Thyroid gland (tissue), 4 donors: ENCODE measurements at regions not wholly inside any gene's neighbourhood (a gene's known extent, or its start where the extent isn't known, plus 50 kb on each side); places are given as distances from the start of the nearest gene placed in this dataset.

Experiments used
- DNase-seq, 2 donors: peaks; one replicate each; pipeline ENCODE4 v3.0.0-alpha.2; 2019
- H3K27ac ChIP-seq, 3 donors: fragments of 200-600 bp; sonication (generic); 1 replicate in 2 of 3; 2 replicates in 1 of 3; pipeline ENCODE4 v1.5.1; 2016 to 2019; ENCODE audit warnings: mild to moderate bottlenecking in 1 of 3, moderate library complexity in 1 of 3
- H3K27me3 ChIP-seq: fragments of 200-600 bp; sonication (generic); one replicate; pipeline ENCODE4 v1.5.1; 2019
- H3K36me3 ChIP-seq, 2 donors: fragments of 200-600 bp; sonication (generic); one replicate each; pipeline ENCODE4 v1.5.1; 2016 to 2019
- H3K4me1 ChIP-seq, 2 donors: fragments of 200-600 bp; sonication (generic); one replicate each; pipeline ENCODE4 v1.5.1; 2017 to 2019
- H3K4me3 ChIP-seq, 3 donors: fragments of 200-600 bp; sonication (generic); replicated peaks in 1 of 3; 1 replicate in 2 of 3; 2 replicates in 1 of 3; pipeline ENCODE4 v1.5.1; 2016; ENCODE audit warnings: mild to moderate bottlenecking in 1 of 3
- H3K9me3 ChIP-seq: fragments of 200-600 bp; sonication (generic); one replicate; pipeline ENCODE4 v1.5.1; 2017
- POLR2A ChIP-seq, 2 donors: fragments of 450-650 bp; IDR thresholded peaks; one replicate each; pipeline ENCODE4 v1.6.1; 2017; ENCODE audit warnings: antibody characterized with exemption in 2 of 2, mild to moderate bottlenecking in 2 of 2, moderate library complexity in 1 of 2
- WGBS, 2 donors: methylation state at CpG; one replicate each; pipeline ENCODE4 v1.1.5; 2017; 5-methylcytosine and 5-hydroxymethylcytosine counted together
- intact Hi-C: fragments of 100-400 bp; cut with DNase I; formaldehyde crosslinking; loops from one replicate; pipeline ENCODE4 v1.15.1; 2023
- TF ChIP-seq, protein P1 (sequence below), 6 experiments: fragments of 200-600 bp in 3 of 6; fragments of 450-650 bp in 3 of 6; sonication (generic) in 3 of 6; IDR thresholded peaks; one replicate each; pipeline ENCODE4 v1.5.1; 2016 to 2019; ENCODE audit warnings: antibody characterized with exemption in 6 of 6, mild to moderate bottlenecking in 2 of 6, inconsistent platforms in 1 of 6, moderate library complexity in 1 of 6

DNA sequence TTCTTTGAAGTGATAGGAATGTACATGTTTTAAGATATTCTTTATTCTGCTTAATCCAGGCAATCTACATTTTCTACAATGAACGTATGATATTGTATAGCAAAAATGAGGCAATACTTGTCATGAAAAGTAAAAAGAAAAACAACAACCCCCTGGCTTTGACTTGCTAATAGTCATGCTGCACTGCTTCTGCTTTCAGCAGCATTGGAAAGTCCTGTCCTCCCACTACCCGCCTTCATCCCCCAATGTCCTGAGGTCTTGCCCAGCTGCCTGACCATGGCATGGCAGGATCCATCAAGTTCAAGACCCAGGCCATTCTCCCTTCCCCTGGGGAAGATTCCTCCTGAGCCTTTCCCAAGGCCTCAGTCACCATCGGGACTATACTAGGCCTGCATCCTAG, 156.5 kb downstream of the SH3BGRL2 start:
- H3K4me1 ChIP-seq: no peaks in the 10 kb centered on the region
- no peak overlapping the region for H3K27ac ChIP-seq
- H3K4me3 ChIP-seq: no peak overlapping the region
- TF ChIP-seq, protein P1, sequence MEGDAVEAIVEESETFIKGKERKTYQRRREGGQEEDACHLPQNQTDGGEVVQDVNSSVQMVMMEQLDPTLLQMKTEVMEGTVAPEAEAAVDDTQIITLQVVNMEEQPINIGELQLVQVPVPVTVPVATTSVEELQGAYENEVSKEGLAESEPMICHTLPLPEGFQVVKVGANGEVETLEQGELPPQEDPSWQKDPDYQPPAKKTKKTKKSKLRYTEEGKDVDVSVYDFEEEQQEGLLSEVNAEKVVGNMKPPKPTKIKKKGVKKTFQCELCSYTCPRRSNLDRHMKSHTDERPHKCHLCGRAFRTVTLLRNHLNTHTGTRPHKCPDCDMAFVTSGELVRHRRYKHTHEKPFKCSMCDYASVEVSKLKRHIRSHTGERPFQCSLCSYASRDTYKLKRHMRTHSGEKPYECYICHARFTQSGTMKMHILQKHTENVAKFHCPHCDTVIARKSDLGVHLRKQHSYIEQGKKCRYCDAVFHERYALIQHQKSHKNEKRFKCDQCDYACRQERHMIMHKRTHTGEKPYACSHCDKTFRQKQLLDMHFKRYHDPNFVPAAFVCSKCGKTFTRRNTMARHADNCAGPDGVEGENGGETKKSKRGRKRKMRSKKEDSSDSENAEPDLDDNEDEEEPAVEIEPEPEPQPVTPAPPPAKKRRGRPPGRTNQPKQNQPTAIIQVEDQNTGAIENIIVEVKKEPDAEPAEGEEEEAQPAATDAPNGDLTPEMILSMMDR (IDR thresholded peaks at IDR 0.05): no peak
- TF ChIP-seq POLR2A (IDR thresholded peaks at IDR 0.05): no peak
- no peaks in the 10 kb centered on the region for H3K27me3 ChIP-seq
- WGBS, 2 donors: 91 to 92% methylated on average over 3 of the region's 3 CpGs
- H3K9me3 ChIP-seq: no peaks in the 10 kb centered on the region
- intact Hi-C loops: no loop called here
- no peaks in the 10 kb centered on the region for H3K36me3 ChIP-seq
- DNase-seq: no peak

DNA sequence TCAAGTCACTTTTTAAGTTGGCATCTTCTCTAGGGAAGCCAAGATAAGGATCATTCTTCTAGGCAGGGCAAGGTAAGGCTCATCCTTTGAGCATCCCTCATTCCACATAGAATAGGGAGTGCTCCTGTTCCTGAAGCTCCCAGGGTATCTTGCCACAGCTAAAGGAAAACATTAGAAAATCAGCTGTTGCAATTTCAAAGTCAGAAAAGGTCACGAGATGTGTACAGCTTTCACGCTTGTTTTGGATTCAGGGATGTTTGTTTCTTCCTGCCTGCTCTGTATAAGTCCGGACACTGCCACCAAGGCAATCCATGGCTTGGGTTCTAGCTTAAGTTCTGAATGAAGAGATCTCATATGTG, 153.2 kb downstream of the SH3BGRL2 start:
- 86 to 92% methylated on average over 3 of the region's 3 CpGs for WGBS, 2 donors
- Histone ChIP-seq H3K4me3 (no peak overlapping the region), H3K27me3 (no peaks in the 10 kb centered on the region), H3K36me3 (no peaks in the 10 kb centered on the region), H3K9me3 (no peaks in the 10 kb centered on the region), H3K27ac (no peak overlapping the region), H3K4me1 (no peaks in the 10 kb centered on the region)
- intact Hi-C loops: no loop called here
- DNase-seq: no peak
- TF ChIP-seq POLR2A (IDR thresholded peaks at IDR 0.05): no peak
- TF ChIP-seq, protein P1 (IDR thresholded peaks at IDR 0.05): no peak

DNA sequence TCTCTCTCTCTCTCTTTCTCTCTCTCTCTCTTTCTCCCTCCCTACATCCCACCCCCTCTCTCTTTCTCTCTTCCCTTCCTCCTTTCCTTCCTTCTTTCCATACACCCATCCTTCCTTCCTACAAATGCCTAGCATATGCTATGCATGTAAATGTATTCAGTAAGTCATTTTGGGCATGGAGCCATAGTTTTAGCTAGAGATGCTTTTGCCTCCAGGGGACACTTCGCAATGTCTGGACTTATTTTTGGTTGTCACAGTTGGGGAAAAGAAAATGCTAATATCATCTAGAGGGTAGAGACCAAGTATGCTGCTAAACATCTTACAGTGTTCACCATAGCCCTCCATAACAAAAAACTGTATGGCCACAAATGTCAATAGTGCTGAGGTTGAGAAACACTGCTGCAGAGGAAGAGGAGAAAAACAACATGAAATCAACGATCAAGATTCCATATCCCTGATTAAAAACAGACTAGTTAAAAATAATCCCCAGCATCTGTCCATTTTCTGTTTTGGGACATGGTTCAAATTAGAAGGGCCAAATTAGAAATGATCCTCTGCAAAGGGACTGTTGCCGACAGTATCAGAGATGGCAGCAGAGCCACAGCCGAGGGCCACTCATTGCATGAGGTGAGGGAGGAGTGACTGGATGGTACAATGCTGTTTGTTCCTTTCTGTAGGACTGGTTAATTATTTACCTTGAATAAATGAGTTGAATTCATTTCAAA, 152.7 kb downstream of the SH3BGRL2 start:
- DNase-seq: no peak
- intact Hi-C loops: no loop called here
- no peaks in the 10 kb centered on the region for H3K9me3 ChIP-seq
- H3K4me1 ChIP-seq: no peaks in the 10 kb centered on the region
- no peak overlapping the region for H3K4me3 ChIP-seq
- TF ChIP-seq, protein P1 (IDR thresholded peaks at IDR 0.05): no peak
- no peak for TF ChIP-seq POLR2A (IDR thresholded peaks at IDR 0.05)
- H3K36me3 ChIP-seq: no peaks in the 10 kb centered on the region
- H3K27me3 ChIP-seq: no peaks in the 10 kb centered on the region
- no peak overlapping the region for H3K27ac ChIP-seq
- 84 to 87% methylated on average over 4 of the region's 4 CpGs for WGBS, 2 donors

DNA sequence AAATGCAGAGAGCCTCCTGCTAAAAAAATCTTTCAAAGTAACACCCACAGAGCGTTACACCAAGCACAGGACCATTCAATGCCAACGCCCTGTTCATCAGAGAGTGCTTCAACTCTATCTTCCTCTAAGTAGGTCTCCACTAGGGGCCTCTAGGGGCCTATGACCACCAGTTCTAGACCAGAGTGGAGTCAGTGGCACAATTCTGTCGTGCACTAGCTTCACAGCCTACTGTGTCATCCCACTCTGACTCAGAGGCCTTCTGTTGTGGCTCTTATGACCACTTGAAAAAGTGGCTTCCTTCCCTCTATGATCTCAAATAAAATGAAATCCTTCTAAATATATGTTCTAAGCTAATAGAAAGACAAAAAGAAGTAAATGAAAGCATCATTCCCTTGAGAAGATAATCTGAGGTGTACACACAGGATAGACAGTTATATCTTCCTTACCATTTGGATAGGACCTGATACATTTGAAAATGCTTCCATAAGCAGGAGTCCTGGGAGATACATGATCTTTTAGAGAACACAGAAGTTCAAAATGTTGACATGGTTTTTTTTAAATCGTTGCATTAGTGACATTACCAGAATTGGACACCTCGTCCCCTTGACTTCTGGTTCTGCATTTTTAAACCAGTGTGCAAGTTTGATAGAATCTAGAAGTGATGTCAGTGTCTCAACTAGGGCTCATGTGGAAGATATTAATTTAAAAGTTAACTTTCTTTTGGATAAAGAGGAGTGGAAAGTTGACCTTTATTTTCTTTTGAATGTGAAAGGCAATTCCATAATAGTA, 151.9 kb downstream of the SH3BGRL2 start:
- Histone ChIP-seq H3K4me3 (no peak overlapping the region), H3K36me3 (no peaks in the 10 kb centered on the region), H3K27me3 (no peaks in the 10 kb centered on the region), H3K27ac (no peak overlapping the region), H3K4me1 (peaks cover 0 to 5% of the 10 kb centered on the region in 2 donors), H3K9me3 (no peaks in the 10 kb centered on the region)
- DNase-seq: no peak
- 82 to 87% methylated on average over 5 of the region's 5 CpGs for WGBS, 2 donors
- TF ChIP-seq, protein P1 (IDR thresholded peaks at IDR 0.05): no peak
- no peak for TF ChIP-seq POLR2A (IDR thresholded peaks at IDR 0.05)
- intact Hi-C loops: no loop called here

DNA sequence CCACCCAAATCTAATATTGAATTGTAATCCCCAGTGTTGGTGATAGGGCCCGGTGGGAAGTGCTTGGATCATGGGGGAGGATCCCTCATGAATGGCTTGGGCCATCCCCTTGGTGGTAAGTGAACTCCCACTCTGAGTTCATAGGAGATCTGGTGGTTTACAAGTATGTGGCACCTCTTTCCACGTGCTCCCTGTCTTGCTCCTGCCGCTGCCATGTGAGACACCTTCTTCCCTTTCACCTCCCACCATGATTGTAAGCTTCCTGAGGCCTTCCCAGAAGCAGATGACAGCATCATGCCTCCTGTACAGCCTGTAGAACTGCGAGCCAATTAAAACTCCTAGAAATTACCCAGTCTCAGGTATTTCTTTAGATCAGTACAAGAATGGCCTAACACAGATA, 150.8 kb downstream of the SH3BGRL2 start:
- Histone ChIP-seq H3K9me3 (no peaks in the 10 kb centered on the region), H3K27me3 (no peaks in the 10 kb centered on the region), H3K36me3 (no peaks in the 10 kb centered on the region), H3K4me1 (peaks cover 0 to 5% of the 10 kb centered on the region in 2 donors), H3K4me3 (no peak overlapping the region), H3K27ac (no peak overlapping the region)
- TF ChIP-seq POLR2A (IDR thresholded peaks at IDR 0.05): no peak
- TF ChIP-seq, protein P1 (IDR thresholded peaks at IDR 0.05): no peak
- DNase-seq: no peak
- intact Hi-C loops: no loop called here
- WGBS, 2 donors: 93% methylated on average over 4 of the region's 4 CpGs
